ENCODE measurements at regions not wholly inside any gene's neighbourhood (a gene's known extent, or its start where the extent isn't known, plus 50 kb on each side); places are given as distances from the start of the nearest gene placed in this dataset.

DNA sequence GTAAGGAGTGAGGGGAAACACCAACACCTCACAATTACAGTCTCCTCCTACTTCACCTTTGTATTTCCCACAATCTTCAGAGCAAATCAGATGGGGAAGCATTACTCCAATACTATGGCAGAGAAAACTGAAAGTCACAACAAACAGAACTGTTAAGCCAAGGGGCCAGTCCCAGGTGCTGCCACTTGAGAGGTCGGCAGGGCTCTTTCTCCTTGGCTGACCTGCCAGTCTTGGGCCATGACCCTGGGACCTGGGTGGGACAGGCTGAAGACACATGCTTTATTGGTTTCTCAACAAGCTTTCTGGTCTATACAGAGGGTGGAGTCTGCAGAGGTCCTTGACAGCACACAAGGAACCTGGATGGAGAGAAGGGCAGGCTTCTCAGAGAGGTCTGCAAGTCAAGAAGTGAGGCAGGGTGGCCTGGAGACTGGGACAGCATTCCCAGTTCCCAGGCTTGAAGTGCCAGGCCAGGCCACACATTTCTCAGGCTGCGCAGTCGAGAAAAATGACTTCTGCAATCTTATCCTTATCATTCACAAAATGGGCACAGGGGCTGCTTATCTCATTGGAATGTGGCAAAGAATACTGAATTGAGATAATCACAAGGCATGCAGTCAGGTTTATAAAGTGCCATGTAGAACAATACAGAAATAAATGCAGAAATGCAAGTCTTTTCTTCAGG, 301.0 kb downstream of the CXCL12 start:
- DNase-seq = no peak

GRCh38 chr10:44071479-44071878, 313.4 kb downstream of the CXCL12 start:
- no peak for DNase-seq

DNA sequence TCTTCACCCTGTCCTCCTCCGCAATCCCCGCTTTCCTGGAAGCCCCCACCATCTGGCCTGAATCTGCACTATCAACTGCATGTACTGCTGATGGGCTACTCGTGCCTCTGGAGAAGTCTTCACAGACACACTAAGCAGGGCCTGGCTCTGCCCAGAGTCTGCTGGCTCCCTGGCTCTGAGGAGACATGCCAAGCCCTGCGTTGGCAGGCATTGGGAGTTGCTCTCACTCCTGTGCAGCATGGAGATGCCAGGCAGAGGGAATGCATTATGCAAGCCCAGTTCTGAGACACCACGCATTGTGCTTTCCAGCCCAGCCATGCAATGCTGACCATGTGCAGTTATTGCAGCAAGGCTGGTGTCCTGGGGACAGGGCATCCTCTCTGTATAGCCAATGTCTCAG, 314.6 kb downstream of the CXCL12 start:
- no peak for DNase-seq

- no peak for DNase-seq
Measured at GRCh38 chr10:44069573-44069972, 315.3 kb downstream of the CXCL12 start.

GRCh38 chr10:44068716-44069482, 316.0 kb downstream of the CXCL12 start:
- no peak for DNase-seq

GRCh38 chr10:44067432-44067831, 317.5 kb downstream of the CXCL12 start:
- no peak for DNase-seq

- no peak for DNase-seq
Measured at GRCh38 chr10:44066527-44067255, 318.2 kb downstream of the CXCL12 start.

GRCh38 chr10:44065788-44066526, 318.9 kb downstream of the CXCL12 start:
- DNase-seq = no peak

DNA sequence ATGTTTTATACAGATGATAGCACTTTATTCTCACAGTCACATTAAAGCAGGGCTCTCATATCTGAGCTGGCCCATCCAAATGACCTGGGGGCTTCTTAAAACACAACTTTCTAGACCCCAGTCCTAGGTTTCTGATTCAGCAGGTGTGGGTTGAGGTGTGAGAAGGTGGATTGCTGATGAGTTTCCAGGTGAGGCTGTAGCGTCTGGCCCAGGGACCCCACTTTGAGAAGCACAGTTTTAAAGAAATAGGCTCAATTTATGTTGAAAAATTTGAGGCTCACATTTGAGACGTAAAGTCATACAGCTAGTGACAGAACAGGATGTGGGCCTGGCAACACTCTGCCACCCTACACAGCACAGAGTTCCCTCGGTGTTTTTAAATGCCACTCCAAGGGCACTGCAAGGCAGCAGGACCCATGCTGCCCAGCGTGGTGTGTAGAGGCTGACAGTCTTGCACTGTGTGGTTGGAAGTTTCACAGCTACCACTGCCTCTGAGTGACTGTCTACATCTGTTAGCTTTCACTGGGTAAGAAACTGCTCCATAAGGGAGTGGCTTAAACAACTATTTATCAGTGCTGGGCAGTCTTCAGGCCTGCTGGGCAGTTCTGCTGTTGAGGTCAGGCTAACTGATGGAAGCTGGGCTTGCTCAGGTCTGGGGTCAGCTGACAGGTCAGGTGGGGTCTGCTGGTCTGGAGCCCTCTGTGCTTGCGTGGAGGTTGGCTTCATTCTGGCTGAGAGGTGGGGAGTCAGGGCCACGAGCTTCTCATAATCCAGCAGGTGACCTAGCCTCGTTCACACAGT, 319.7 kb downstream of the CXCL12 start:
- DNase-seq = no peak

DNA sequence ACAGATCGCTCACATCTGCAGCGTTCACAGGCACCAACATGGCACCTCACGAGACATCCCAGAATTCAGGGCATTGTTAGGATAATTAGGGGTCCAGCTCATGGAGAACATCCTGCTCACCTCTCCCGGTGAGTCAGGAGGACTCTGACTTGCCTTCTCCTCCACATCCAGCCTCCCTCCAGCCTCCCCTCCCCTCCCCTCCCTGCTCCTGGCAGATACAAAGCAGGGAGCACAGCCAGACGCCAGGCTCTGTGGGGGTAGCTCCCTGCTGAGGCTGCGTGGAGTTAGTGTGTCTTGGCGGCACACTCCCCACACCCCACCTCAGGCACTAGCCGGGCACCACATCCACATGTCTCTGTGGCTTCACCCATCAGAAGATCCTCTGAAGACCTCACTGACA, 320.6 kb downstream of the CXCL12 start:
- no peak for DNase-seq

DNA sequence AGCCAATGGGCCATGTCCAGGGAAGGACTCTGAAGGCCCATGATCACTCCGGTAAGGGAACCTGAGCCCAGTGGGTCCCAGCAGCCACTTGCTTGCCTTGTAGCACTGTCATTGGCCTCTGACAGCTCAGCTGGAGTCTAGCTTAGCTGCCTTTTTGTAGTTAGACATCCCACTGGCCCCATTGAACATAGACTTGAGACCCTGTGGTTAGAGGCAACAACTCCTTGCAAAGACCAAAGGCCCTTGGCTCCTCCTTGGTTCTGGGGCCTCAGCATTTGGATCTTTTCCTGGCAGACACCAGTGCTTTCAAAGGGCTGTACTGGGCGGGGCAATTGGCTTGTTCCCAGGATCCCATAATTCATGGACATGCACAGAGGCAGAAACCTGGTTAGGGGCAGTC, 321.2 kb downstream of the CXCL12 start:
- DNase-seq = no peak

DNA sequence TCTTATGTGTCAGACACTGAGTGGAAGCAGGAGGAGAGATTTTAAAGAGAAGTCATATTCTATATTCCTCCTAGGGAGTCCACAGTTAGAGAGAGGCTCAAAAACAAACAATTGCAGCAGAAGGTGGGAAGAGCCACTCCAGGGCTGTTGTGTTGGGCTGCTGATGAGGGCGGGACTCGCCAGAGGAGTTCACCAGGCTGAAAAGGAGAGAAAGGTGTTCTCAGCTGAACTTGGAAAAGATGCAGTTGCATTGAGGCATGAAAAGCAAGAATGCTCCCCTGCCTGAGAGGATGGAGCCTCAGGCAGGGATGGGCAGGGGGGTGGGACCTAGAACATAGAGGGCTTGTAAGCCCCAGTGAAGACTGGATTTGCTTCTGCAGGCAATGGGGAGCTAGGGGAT, 324.2 kb downstream of the CXCL12 start:
- DNase-seq = no peak

DNA sequence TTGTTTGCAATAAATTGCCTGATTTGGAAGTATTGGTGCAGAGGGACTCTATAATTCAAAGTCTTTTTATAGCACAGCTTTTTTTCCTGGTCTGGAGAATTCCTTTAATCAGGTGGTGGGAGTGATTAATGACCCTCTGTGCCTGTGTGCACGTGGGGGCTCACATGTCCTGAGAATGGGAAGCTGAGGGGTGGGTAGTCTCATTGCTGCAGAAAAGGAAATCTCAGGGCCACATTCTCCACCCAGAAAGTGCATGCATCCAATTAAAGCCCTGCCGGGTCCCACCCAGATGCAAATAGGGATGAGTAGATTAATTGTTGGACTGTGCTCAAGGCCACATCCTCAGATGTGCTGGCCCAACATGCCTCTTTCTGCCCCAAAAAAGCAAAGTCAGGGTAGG, 324.7 kb downstream of the CXCL12 start:
- no peak for DNase-seq

- no peak for DNase-seq
Measured at GRCh38 chr10:44058259-44058658, 326.6 kb downstream of the CXCL12 start.

- no peak for DNase-seq
Measured at GRCh38 chr10:44056967-44057805, 327.7 kb downstream of the CXCL12 start.

DNA sequence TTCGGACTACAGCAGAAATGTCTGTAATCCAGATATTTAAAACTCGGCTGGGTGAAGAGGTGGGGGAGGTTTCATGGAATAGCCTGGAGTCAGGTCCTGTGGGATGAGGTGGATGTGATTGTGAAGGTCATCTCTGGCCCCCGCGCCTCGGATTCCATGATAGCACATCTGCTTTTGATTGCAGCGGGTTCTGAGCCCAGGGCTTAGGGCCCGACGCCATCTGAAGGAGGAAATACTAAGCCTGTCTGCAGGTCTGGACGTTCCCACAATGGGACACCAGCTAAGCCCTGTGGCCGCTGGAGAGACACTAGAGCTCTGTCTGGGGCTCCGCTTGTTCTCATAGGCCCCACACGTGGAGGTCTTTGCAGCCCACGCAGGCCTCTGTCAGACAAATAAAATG, 328.7 kb downstream of the CXCL12 start:
- no peak for DNase-seq

- no peak for DNase-seq
Measured at GRCh38 chr10:44054046-44054445, 330.9 kb downstream of the CXCL12 start.

GRCh38 chr10:44053391-44053790, 331.5 kb downstream of the CXCL12 start:
- DNase-seq = no peak

GRCh38 chr10:44051584-44052385, 333.1 kb downstream of the CXCL12 start:
- no peak for DNase-seq

GRCh38 chr10:44051091-44051490, 333.8 kb downstream of the CXCL12 start:
- no peak for DNase-seq
